PC-9 (cell line): ENCODE measurements at regions not wholly inside any gene's neighbourhood (a gene's known extent, or its start where the extent isn't known, plus 50 kb on each side); places are given as distances from the start of the nearest gene placed in this dataset.
"Not testable (repeated sequence)": the region's sequence is repeated elsewhere in the genome, so short reads cannot be mapped to it uniquely, and the experiment has no call there.

Source experiments
- BruUV-seq: library from RNA; stranded (reverse); fragments of 400-500 nt; replicated peaks from 2 replicates; lab custom pipeline; 2021; lab: Mats Ljungman, UMichigan
- CTCF ChIA-PET: fragments of 300-600 bp; sonication (Branson Sonifier 250); formaldehyde crosslinking; loops from one replicate; lab custom pipeline; 2022; ENCODE audit warnings: antibody characterized with exemption; lab: Charles Lee
- POLR2A ChIA-PET: fragments of 300-600 bp; sonication (Branson Sonifier 250); formaldehyde crosslinking; loops from one replicate; lab custom pipeline; 2022; ENCODE audit warnings: antibody characterized with exemption; ENCODE audit not compliant: unreplicated experiment; lab: Charles Lee
- DNase-seq, 2 experiments: peaks; one replicate each; pipeline versions ENCODE4 v3.0.0 to v3.0.0-alpha.2; 2015 to 2022; ENCODE audit warnings: mixed read lengths in 1 of 2
- H2AFZ ChIP-seq: fragments of 200-600 bp; sonication (generic); 2 replicates; pipeline ENCODE4 v1.8.1; 2017; ENCODE audit warnings: antibody characterized with exemption
- H3F3A ChIP-seq: fragments of 200-600 bp; sonication (generic); 2 replicates; pipeline ENCODE4 v1.8.1; 2017; ENCODE audit warnings: antibody characterized with exemption, mild to moderate bottlenecking, low read depth; ENCODE audit not compliant: insufficient read depth
- H3K27ac ChIP-seq: fragments of 200-600 bp; sonication (generic); 2 replicates; pipeline ENCODE4 v1.6.1; 2016; ENCODE audit warnings: mixed run types
- H3K27me3 ChIP-seq: fragments of 200-600 bp; sonication (generic); 2 replicates; pipeline ENCODE4 v1.6.1; 2016; ENCODE audit warnings: low read depth, mixed run types; ENCODE audit not compliant: insufficient read depth
- H3K36me3 ChIP-seq: fragments of 200-600 bp; sonication (generic); 2 replicates; pipeline ENCODE4 v1.6.1; 2016; ENCODE audit warnings: low read depth, mixed run types
- H3K4me1 ChIP-seq: fragments of 200-600 bp; sonication (generic); replicated peaks from 2 replicates; pipeline ENCODE4 v1.6.1; 2016; ENCODE audit warnings: mixed run types; ENCODE audit not compliant: insufficient read depth
- H3K4me2 ChIP-seq: fragments of 200-600 bp; sonication (generic); 2 replicates; pipeline ENCODE4 v1.6.1; 2017; ENCODE audit warnings: mixed run types
- H3K4me3 ChIP-seq: fragments of 200-600 bp; sonication (generic); 2 replicates; pipeline ENCODE4 v1.6.1; 2016; ENCODE audit warnings: mixed run types
- H3K79me2 ChIP-seq: fragments of 200-600 bp; sonication (generic); 2 replicates; pipeline ENCODE4 v1.6.1; 2017; ENCODE audit warnings: low read depth, mixed run types
- H3K9me2 ChIP-seq: fragments of 200-600 bp; sonication (generic); 2 replicates; pipeline ENCODE4 v1.8.1; 2017; ENCODE audit warnings: mild to moderate bottlenecking; ENCODE audit not compliant: insufficient read depth
- H3K9me3 ChIP-seq: fragments of 200-600 bp; sonication (generic); 2 replicates; pipeline ENCODE4 v1.8.1; 2016; ENCODE audit warnings: low read depth; ENCODE audit not compliant: insufficient read depth
- H4K20me1 ChIP-seq: fragments of 200-600 bp; sonication (generic); 2 replicates; pipeline ENCODE4 v1.8.1; 2017; ENCODE audit not compliant: insufficient read depth
- CTCF ChIP-seq: fragments of 200-600 bp; sonication (generic); conservative IDR thresholded peaks from 2 replicates; pipeline ENCODE4 v1.6.1; 2017; ENCODE audit warnings: mixed run types, antibody characterized with exemption, mild to moderate bottlenecking, moderate library complexity
- EZH2 ChIP-seq: fragments of 200-600 bp; sonication (generic); IDR thresholded peaks from 2 replicates; pipeline ENCODE4 v1.8.0; 2017; ENCODE audit warnings: antibody characterized with exemption, low read depth
- intact Hi-C: fragments of 100-400 bp; cut with micrococcal nuclease; formaldehyde crosslinking; loops from one replicate; pipeline ENCODE4 v1.10.0; 2022; ENCODE audit not compliant: unreplicated experiment

DNA sequence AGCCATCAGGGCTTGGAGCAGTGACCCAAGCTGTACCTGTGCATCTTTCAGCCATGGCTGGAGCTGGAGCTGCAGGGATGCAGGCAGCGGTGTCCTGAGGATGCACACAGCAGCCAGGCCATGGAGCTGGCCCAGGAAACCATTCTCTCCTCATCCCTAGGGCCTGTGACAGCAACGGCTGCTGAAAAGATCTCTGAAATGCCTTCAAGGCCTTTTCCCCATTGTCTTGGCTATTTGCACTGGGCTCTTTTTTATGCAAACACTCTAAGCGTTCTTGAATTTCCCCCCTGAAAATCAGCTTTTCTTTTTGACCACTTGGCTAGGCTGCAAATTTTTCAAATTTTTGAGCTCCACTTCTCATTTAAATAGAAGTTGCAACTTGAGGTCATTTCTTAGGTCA, 109.5 kb upstream of the CTSV start:
- H2AFZ ChIP-seq, H4K20me1 ChIP-seq, H3K4me2 ChIP-seq, H3K36me3 ChIP-seq, H3K4me1 ChIP-seq, H3K9me3 ChIP-seq, H3K27ac ChIP-seq, POLR2A ChIA-PET, H3K9me2 ChIP-seq, H3F3A ChIP-seq, H3K79me2 ChIP-seq, H3K27me3 ChIP-seq, DNase-seq, H3K4me3 ChIP-seq, CTCF ChIA-PET, BruUV-seq, intact Hi-C loops: not testable (repeated sequence)

DNA sequence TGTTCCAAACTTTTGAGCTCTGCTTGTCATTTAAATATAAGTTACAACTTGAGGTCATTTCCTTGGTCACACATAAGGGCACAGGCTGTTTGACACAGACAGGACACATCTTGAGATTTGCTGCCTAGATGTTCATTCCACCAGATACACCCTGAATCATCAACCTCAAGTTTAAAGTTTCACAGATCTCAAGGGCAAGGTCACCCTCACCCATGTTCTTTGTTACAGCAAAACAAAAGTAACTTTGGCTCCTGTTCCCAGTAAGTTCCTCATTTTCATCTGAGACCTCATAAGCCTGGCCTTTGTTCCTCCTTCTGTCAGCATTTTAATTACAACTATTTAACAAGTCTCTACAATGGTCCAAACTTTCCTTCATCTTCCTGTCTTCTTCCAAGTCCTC, 106.7 kb upstream of the CTSV start:
- H3K4me3 ChIP-seq, BruUV-seq, H3K9me2 ChIP-seq, H3K27me3 ChIP-seq, H3K79me2 ChIP-seq, H3K27ac ChIP-seq, H3K9me3 ChIP-seq, H4K20me1 ChIP-seq, H3K4me2 ChIP-seq, intact Hi-C loops, H3K4me1 ChIP-seq, H3K36me3 ChIP-seq, H2AFZ ChIP-seq, H3F3A ChIP-seq, DNase-seq, POLR2A ChIA-PET, CTCF ChIA-PET: not testable (repeated sequence)

DNA sequence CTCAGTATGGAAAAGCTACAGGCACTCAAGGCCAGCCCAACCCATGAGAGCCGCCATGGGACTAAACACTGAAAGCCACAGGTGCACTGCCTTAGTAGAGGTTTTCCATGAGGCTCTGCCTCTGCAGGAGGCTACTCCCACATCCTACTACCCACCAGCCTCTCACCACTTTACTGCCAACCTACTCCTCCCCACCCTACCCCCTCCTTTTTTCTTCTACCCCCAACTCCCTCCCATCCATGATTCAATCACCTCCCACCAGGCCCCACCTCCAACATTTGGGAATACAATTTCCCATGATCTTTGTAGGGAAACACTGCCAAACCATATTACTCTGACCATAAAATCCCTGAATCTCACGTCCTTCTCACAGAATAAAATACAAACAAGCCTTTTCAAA, 101.6 kb upstream of the CTSV start:
- Histone ChIP-seq H3K4me3 (no peak overlapping the region), H4K20me1 (no peaks in the 10 kb centered on the region), H3K9me3 (no peaks in the 10 kb centered on the region), H2AFZ (no peak overlapping the region), H3K27me3 (no peaks in the 10 kb centered on the region), H3K79me2 (no peaks in the 10 kb centered on the region), H3K4me2 (no peak overlapping the region), H3K4me1 (no peaks in the 10 kb centered on the region), H3F3A (no peaks in the 10 kb centered on the region), H3K27ac (no peak overlapping the region), H3K9me2 (no peaks in the 10 kb centered on the region), H3K36me3 (no peaks in the 10 kb centered on the region)
- no peak for TF ChIP-seq CTCF
- CTCF ChIA-PET, result no interaction called here
- intact Hi-C loops, result no loop called here
- POLR2A ChIA-PET, result no interaction called here
- no TSS peak for BruUV-seq
- DNase-seq, result no peak

GRCh38 chr9:97136421-97136820, 97.5 kb upstream of the CTSV start:
- TF ChIP-seq EZH2 (no peak), CTCF (no peak)
- Histone ChIP-seq H3K27ac (no peak overlapping the region), H3K9me2 (no peaks in the 10 kb centered on the region), H3K9me3 (no peaks in the 10 kb centered on the region), H3K79me2 (no peaks in the 10 kb centered on the region), H3K4me3 (no peak overlapping the region), H4K20me1 (no peaks in the 10 kb centered on the region), H3K4me1 (no peaks in the 10 kb centered on the region), H3F3A (no peaks in the 10 kb centered on the region), H2AFZ (no peak overlapping the region), H3K36me3 (no peaks in the 10 kb centered on the region), H3K4me2 (no peak overlapping the region), H3K27me3 (no peaks in the 10 kb centered on the region)
- ChIA-PET POLR2A (no interaction called here), CTCF (no interaction called here)
- intact Hi-C loops, result no loop called here
- no peak for DNase-seq
- no TSS peak for BruUV-seq

GRCh38 chr9:97133966-97134365, 95.0 kb upstream of the CTSV start:
- H3K27me3 ChIP-seq, BruUV-seq, intact Hi-C loops, H3K9me3 ChIP-seq, POLR2A ChIA-PET, H3F3A ChIP-seq, H3K4me3 ChIP-seq, H3K4me2 ChIP-seq, DNase-seq, H4K20me1 ChIP-seq, H3K79me2 ChIP-seq, H3K9me2 ChIP-seq, H3K27ac ChIP-seq, H2AFZ ChIP-seq, H3K36me3 ChIP-seq, CTCF ChIA-PET, H3K4me1 ChIP-seq: not testable (repeated sequence)
